Nephron progenitor cell (in vitro differentiated cells): ENCODE measurements at regions not wholly inside any gene's neighbourhood (a gene's known extent, or its start where the extent isn't known, plus 50 kb on each side); places are given as distances from the start of the nearest gene placed in this dataset.
A peak's percentile ranks its signal among the peaks of the same experiment; 100 is the strongest.

Source experiments
- DNase-seq: peaks from one replicate; pipeline ENCODE4 v3.0.0; 2021
- H3K27ac Mint-ChIP-seq: 2 replicates; pipeline ENCODE4 v1.8.0; 2021; ENCODE audit warnings: mild to moderate bottlenecking, moderate library complexity, mixed read lengths
- H3K27me3 Mint-ChIP-seq: 2 replicates; pipeline ENCODE4 v1.8.0; 2021; ENCODE audit warnings: mild to moderate bottlenecking, low read depth, mixed read lengths; ENCODE audit not compliant: poor library complexity
- H3K36me3 Mint-ChIP-seq: 2 replicates; pipeline ENCODE4 v1.8.0; 2021; ENCODE audit warnings: low read depth, mixed read lengths
- H3K4me1 Mint-ChIP-seq: 2 replicates; pipeline ENCODE4 v1.8.0; 2021; ENCODE audit warnings: mixed read lengths
- H3K4me3 Mint-ChIP-seq: 2 replicates; pipeline ENCODE4 v1.8.0; 2021; ENCODE audit warnings: mild to moderate bottlenecking, moderate library complexity, mixed read lengths
- H3K9me3 Mint-ChIP-seq: 2 replicates; pipeline ENCODE4 v1.8.0; 2021; ENCODE audit warnings: mild to moderate bottlenecking, moderate library complexity, mixed read lengths
- TF ChIP-seq, protein P1 (sequence below): fragments of 200-600 bp; sonication (generic); IDR thresholded peaks from 2 replicates; pipeline ENCODE4 v1.5.0; 2021; ENCODE audit warnings: antibody characterized with exemption

DNA sequence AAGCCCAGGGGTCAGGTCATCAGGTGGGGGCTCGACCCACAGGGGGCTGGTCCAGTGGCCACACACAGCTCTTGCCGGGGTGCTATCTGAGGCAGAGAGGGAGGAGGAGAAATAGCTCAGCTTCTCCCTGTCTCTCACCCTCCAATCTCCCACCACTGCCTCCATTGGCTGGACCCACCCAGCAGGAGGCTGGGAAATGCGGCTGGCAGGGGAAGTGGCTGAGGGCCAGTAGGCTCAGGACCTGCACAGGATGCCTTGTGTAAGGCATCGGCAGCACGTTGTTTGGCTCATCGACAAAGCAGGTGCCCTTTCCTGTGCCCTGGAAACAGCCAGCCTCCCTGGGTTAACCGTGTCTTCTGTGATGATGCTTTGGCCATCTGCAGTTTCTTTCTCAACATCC, 58.8 kb upstream of the SLC24A4 start:
- Mint-ChIP-seq H3K4me3 (no peak overlapping the region), H3K27ac (no peak overlapping the region), H3K4me1 (peaks cover 6% of the 10 kb centered on the region), H3K9me3 (peaks cover 2% of the 10 kb centered on the region), H3K36me3 (no peaks in the 10 kb centered on the region), H3K27me3 (peaks cover 20% of the 10 kb centered on the region)
- no peak for DNase-seq
- TF ChIP-seq, protein P1, sequence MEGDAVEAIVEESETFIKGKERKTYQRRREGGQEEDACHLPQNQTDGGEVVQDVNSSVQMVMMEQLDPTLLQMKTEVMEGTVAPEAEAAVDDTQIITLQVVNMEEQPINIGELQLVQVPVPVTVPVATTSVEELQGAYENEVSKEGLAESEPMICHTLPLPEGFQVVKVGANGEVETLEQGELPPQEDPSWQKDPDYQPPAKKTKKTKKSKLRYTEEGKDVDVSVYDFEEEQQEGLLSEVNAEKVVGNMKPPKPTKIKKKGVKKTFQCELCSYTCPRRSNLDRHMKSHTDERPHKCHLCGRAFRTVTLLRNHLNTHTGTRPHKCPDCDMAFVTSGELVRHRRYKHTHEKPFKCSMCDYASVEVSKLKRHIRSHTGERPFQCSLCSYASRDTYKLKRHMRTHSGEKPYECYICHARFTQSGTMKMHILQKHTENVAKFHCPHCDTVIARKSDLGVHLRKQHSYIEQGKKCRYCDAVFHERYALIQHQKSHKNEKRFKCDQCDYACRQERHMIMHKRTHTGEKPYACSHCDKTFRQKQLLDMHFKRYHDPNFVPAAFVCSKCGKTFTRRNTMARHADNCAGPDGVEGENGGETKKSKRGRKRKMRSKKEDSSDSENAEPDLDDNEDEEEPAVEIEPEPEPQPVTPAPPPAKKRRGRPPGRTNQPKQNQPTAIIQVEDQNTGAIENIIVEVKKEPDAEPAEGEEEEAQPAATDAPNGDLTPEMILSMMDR, result no peak

DNA sequence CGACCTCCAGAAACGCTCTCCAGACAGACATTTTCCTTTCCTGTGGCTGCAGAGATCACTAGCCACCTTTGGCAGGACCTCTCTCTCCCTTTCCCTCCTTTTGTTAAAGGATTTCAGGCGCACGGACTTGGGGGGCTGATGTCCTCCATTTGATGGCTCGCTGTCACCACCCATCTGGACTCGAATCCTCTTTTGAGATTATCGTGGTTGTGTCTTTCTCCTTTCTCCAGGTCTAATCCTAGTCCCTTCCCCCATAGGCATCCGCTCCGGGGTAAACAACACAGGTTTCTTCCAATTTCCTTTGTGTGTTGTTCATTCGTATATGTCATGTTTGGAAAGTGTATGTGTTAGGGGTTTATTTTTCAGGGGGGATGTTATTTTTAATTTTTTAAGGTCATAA, 56.7 kb upstream of the SLC24A4 start:
- Mint-ChIP-seq H3K4me1 (peaks cover 6% of the 10 kb centered on the region), H3K27me3 (peaks cover 17% of the 10 kb centered on the region), H3K27ac (peak overlapping the region; percentile 53), H3K4me3 (no peak overlapping the region), H3K9me3 (peaks cover 3% of the 10 kb centered on the region), H3K36me3 (no peaks in the 10 kb centered on the region)
- TF ChIP-seq, protein P1, result no peak
- DNase-seq, result no peak
